Endothelial cell (in vitro differentiated cells): ENCODE measurements at regions not wholly inside any gene's neighbourhood (a gene's known extent, or its start where the extent isn't known, plus 50 kb on each side); places are given as distances from the start of the nearest gene placed in this dataset.

ENCODE experiments used
- DNase-seq: peaks from one replicate; pipeline ENCODE4 v3.0.0; 2021; ENCODE audit warnings: low spot score
- H3K27ac Mint-ChIP-seq: one replicate; pipeline ENCODE4 v1.8.0; 2021; ENCODE audit warnings: mixed read lengths, inconsistent platforms; ENCODE audit not compliant: unreplicated experiment
- H3K27me3 Mint-ChIP-seq: one replicate; pipeline ENCODE4 v1.8.0; 2021; ENCODE audit warnings: mild to moderate bottlenecking, moderate library complexity, mixed read lengths, inconsistent platforms; ENCODE audit not compliant: unreplicated experiment
- H3K36me3 Mint-ChIP-seq: one replicate; pipeline ENCODE4 v1.8.0; 2021; ENCODE audit warnings: mild to moderate bottlenecking, low read depth, mixed read lengths, inconsistent platforms; ENCODE audit not compliant: unreplicated experiment
- H3K4me1 Mint-ChIP-seq: one replicate; pipeline ENCODE4 v1.8.0; 2021; ENCODE audit warnings: mild to moderate bottlenecking, mixed read lengths, inconsistent platforms; ENCODE audit not compliant: unreplicated experiment
- H3K4me3 Mint-ChIP-seq: one replicate; pipeline ENCODE4 v1.8.0; 2021; ENCODE audit warnings: mild to moderate bottlenecking, mixed read lengths, inconsistent platforms; ENCODE audit not compliant: unreplicated experiment
- H3K9me3 Mint-ChIP-seq: one replicate; pipeline ENCODE4 v1.8.0; 2021; ENCODE audit warnings: mixed read lengths, inconsistent platforms; ENCODE audit not compliant: unreplicated experiment
- CTCF ChIP-seq: fragments of 200-600 bp; sonication (generic); IDR thresholded peaks from one replicate; pipeline ENCODE4 v1.5.0; 2021; ENCODE audit warnings: antibody characterized with exemption; ENCODE audit not compliant: unreplicated experiment

- no peak overlapping the region for H3K4me3 Mint-ChIP-seq
- no peak for DNase-seq
- no peaks in the 10 kb centered on the region for H3K4me1 Mint-ChIP-seq
- H3K27ac Mint-ChIP-seq: no peak overlapping the region
- no peaks in the 10 kb centered on the region for H3K36me3 Mint-ChIP-seq
- H3K27me3 Mint-ChIP-seq: no peaks in the 10 kb centered on the region
- TF ChIP-seq CTCF: no peak
- no peaks in the 10 kb centered on the region for H3K9me3 Mint-ChIP-seq
Measured at GRCh38 chr4:171087089-171087488, 726.1 kb upstream of the GALNTL6 start.

GRCh38 chr4:171067422-171067821 is 745.8 kb upstream of the GALNTL6 start:
- no peaks in the 10 kb centered on the region for H3K4me1 Mint-ChIP-seq
- peaks cover 5% of the 10 kb centered on the region for H3K9me3 Mint-ChIP-seq
- no peak for TF ChIP-seq CTCF
- DNase-seq: no peak
- H3K36me3 Mint-ChIP-seq: no peaks in the 10 kb centered on the region
- no peak overlapping the region for H3K4me3 Mint-ChIP-seq
- H3K27ac Mint-ChIP-seq: no peak overlapping the region
- no peaks in the 10 kb centered on the region for H3K27me3 Mint-ChIP-seq

- TF ChIP-seq CTCF: no peak
- Mint-ChIP-seq H3K4me1 (no peaks in the 10 kb centered on the region), H3K27ac (no peak overlapping the region), H3K4me3 (no peak overlapping the region), H3K27me3 (no peaks in the 10 kb centered on the region), H3K36me3 (no peaks in the 10 kb centered on the region), H3K9me3 (no peaks in the 10 kb centered on the region)
- DNase-seq: no peak
Measured at GRCh38 chr4:171049380-171049779, 763.8 kb upstream of the GALNTL6 start.

- H3K9me3 Mint-ChIP-seq: no peaks in the 10 kb centered on the region
- no peak for DNase-seq
- no peaks in the 10 kb centered on the region for H3K4me1 Mint-ChIP-seq
- TF ChIP-seq CTCF: no peak
- no peak overlapping the region for H3K27ac Mint-ChIP-seq
- H3K36me3 Mint-ChIP-seq: no peaks in the 10 kb centered on the region
- no peaks in the 10 kb centered on the region for H3K27me3 Mint-ChIP-seq
- no peak overlapping the region for H3K4me3 Mint-ChIP-seq
Measured at GRCh38 chr4:171042989-171043524, 770.1 kb upstream of the GALNTL6 start.

- Mint-ChIP-seq H3K4me3 (no peak overlapping the region), H3K4me1 (no peaks in the 10 kb centered on the region), H3K9me3 (no peaks in the 10 kb centered on the region), H3K36me3 (no peaks in the 10 kb centered on the region), H3K27ac (no peak overlapping the region), H3K27me3 (no peaks in the 10 kb centered on the region)
- DNase-seq: no peak
- no peak for TF ChIP-seq CTCF
Measured at GRCh38 chr4:171035909-171036308, 777.3 kb upstream of the GALNTL6 start.
